GM21737 (cell line): ENCODE measurements at regions not wholly inside any gene's neighbourhood (a gene's known extent, or its start where the extent isn't known, plus 50 kb on each side); places are given as distances from the start of the nearest gene placed in this dataset.

Source experiments
- ATAC-seq: cut with Tn5 transposase; IDR thresholded peaks from one replicate; pipeline ENCODE4 v1.9.1; 2021; ENCODE audit warnings: mild to moderate bottlenecking, moderate library complexity; ENCODE audit not compliant: unreplicated experiment

GRCh38 chr9:99607842-99608448, 213.7 kb upstream of the NR4A3 start:
- ATAC-seq = no peak

- no peak for ATAC-seq
Observed at GRCh38 chr9:99614341-99614740, 207.3 kb upstream of the NR4A3 start.

- no peak for ATAC-seq
Observed at GRCh38 chr9:99621040-99621439, 200.6 kb upstream of the NR4A3 start.

DNA sequence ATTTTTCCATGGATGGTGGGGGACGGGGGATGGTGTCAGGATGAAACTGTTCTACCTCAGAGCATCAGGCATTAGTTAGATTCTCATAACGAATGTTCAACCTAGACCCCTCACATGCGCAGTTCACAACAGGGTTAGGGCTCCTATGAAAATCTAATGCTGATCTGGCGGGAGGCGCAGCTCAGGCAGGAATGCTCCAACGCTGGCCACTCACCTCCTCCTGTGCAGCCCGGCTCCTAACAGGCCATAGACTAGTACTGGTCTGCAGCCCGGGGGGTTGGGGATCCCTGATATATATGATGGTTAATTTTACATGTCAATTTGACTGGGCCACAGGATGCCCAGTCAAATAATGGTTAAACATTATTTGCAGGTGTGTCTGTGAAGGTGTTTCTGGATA, 199.0 kb upstream of the NR4A3 start:
- no peak for ATAC-seq

DNA sequence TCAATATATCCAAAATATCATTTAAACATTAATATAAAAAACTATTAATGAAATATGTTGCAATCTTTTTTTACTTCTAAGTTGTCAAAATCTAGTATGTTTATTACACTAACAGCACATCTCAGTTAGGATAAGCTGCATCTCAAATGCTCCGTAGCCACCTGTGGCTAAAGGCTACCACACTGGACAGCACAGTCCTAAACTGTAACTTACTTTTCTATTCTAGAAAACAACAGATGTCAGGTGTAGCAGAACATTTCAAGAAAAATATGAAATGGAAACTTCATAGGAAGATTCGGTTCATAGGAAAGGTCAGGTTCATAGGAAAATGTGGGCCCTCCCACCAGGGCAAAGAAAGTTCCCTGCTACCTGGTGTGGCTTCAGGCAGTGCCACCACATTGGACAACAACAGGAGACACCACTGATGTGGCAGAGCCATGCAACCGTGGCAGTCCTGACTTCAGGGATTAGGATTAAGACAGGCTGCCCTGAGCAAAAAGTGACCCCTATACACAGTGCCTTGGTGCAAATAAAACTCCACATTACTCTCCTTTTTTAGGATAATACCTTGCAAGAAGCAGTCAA, 197.8 kb upstream of the NR4A3 start:
- no peak for ATAC-seq

DNA sequence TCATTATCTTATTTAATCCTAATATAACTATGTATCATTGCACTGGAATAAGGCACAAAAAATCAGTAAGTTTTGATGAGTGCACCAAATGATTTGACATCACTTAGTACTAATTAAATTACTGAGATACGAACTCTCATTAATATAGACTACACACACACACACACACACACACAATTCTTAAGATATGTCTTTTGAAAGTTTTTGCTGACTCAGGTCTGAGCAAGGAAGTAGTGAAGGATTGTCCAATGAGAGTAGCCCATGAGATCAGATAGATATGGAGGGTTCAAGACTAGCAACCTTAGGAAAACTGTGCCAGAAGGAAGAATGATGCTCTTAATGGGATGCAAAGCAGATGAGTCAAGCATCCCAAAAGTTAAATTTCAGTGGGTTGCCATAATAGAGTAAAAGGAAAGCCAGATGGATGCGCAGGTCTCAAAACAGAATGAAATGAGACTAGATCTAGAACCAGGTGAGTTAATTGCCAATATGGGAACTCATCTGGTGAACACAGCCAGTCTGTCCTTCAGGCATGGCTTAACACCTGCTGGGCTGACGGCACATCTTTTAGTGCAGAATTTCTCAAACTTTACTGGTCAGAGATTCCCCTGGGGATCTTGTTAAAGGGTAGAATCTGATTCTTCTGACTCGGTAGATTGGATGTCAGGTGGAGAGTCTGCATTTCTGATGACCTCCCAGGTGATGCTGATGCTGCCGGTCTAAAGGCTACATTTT, 197.0 kb upstream of the NR4A3 start:
- ATAC-seq = no peak

DNA sequence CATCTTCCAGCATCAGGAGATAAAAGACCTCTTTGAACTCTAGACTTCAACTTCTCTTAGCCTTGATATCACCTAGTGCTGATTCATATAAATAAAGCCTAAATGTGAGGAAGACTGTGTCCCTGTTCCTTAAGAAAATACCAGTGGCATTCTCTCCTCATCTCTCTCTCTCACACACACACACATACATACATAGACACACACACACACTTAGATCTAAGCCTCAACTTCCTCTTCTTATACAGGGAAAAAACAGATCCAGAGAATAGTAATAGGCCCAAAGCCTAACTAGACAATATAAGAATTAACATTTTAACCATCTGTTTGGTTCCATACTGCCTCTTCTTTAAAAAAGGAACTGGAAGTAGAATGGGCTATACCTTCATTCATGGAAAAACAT, 195.3 kb upstream of the NR4A3 start:
- no peak for ATAC-seq

GRCh38 chr9:99628285-99628684, 193.4 kb upstream of the NR4A3 start:
- no peak for ATAC-seq

GRCh38 chr9:99628849-99629620, 192.7 kb upstream of the NR4A3 start:
- no peak for ATAC-seq

DNA sequence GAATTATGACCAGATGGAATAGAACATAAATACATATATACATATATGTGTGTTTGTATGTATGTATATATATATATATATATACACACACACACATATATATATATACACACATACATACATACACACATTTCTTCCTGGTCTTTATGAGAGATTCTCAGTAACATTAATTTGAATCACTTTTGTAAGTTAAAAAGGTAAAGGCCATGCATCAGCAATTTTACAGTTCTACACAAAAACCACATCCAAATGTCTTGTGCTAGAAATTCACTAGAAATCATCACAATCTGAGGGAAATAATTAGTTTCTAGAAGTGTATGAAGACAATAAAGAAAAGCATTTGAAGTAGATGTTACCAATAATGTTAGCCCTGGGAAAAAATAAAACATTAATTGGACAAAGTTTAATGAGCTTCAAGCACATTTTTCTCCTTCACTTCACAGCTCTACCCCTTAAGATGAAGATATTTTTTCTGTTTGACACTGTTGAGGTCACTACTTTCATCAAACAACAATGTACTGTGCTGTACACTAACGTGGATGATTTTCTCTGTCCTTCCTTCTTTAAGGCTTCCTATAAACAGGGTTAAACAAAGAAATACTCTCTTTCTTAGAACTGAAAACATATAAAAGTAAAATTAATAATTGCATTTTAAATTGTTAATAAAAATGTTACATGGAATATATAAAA, 189.2 kb upstream of the NR4A3 start:
- no peak for ATAC-seq

DNA sequence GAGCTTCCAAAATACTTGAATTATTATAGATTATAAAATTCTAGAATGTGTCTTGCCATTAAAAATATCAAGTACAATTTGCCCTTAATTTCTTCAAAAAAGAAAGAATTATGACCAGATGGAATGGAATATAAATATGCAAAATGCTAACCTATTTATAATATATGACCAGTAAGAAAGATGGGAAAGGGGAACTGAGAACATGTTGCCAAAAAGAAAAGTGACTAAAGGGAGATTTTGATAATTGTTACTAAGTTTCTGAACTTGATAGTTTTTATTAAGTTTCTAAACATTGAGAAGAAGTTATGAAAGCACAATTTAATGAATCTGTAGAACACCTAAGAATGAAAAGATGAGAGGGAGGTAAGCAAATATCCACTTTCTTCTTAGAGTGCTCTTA, 188.4 kb upstream of the NR4A3 start:
- ATAC-seq = no peak

- ATAC-seq = no peak
Observed at GRCh38 chr9:99634186-99634585, 187.5 kb upstream of the NR4A3 start.

- ATAC-seq = no peak
Observed at GRCh38 chr9:99635032-99635431, 186.7 kb upstream of the NR4A3 start.

DNA sequence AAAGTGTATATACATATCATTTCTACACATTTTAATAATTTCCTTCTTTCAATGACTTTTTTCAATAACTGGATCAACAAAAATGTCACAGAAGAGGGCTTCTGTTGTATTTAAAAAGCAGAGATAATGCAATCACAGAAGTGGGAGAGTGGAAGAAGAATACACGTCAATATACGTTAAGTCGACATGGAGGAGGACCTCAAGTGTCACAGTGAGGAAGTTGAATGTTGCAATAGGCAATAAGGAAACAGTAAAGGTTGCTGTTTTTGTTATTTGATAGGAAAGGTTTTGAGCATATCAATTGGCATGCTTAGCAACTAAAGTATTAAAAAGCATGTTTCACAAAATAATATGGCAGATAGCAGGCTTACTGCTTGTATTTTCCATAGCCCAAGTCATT, 184.0 kb upstream of the NR4A3 start:
- no peak for ATAC-seq

- ATAC-seq = no peak
Observed at GRCh38 chr9:99638971-99639370, 182.7 kb upstream of the NR4A3 start.

- ATAC-seq = no peak
Observed at GRCh38 chr9:99647604-99648003, 174.1 kb upstream of the NR4A3 start.

GRCh38 chr9:99650187-99650874, 171.4 kb upstream of the NR4A3 start:
- ATAC-seq = no peak

- peak; percentile 91 for ATAC-seq
Observed at GRCh38 chr9:99660191-99660636, 161.5 kb upstream of the NR4A3 start.

GRCh38 chr9:99663297-99663696, 158.4 kb upstream of the NR4A3 start:
- no peak for ATAC-seq

DNA sequence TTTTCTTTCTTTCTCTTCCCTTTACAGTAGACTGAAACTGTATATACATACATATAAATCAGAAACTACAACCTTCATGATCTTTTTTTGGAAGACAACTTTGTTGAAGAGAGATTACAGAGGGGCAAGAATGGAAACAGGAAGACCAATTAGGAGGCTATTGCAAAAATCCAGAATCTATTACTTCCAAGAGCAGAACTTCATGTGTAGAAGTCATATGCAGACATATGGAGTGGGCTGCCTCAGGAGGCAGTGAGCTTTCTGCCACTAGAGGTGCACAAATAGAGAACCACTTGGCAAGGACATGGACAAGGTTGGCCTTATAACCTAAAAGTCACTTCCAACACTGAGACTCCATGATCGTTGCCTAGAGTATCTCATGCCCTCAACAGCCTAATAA, 157.8 kb upstream of the NR4A3 start:
- ATAC-seq = no peak
